Activated CD8-positive, alpha-beta memory T cell treated with anti-CD3 and anti-CD28 coated beads for 4 hours (primary cell): ENCODE measurements at regions not wholly inside any gene's neighbourhood (a gene's known extent, or its start where the extent isn't known, plus 50 kb on each side); places are given as distances from the start of the nearest gene placed in this dataset.

Experiments used
- DNase-seq, 2 donors: peaks; one replicate each; pipeline ENCODE4 v3.0.0-alpha.2; 2020; ENCODE audit warnings: low read depth in 2 of 2

GRCh38 chr18:41461114-41461513 lies 493.9 kb upstream of the PIK3C3 start:
- no peak for DNase-seq

- no peak for DNase-seq
Observed at GRCh38 chr18:41459656-41460055, 495.4 kb upstream of the PIK3C3 start.

GRCh38 chr18:41458376-41458775 lies 496.7 kb upstream of the PIK3C3 start:
- no peak for DNase-seq

- no peak for DNase-seq
Observed at GRCh38 chr18:41457765-41458326, 497.2 kb upstream of the PIK3C3 start.

GRCh38 chr18:41456831-41457230 lies 498.2 kb upstream of the PIK3C3 start:
- no peak for DNase-seq

- no peak for DNase-seq
Observed at GRCh38 chr18:41449612-41450011, 505.4 kb upstream of the PIK3C3 start.

GRCh38 chr18:41444943-41445342 lies 510.1 kb upstream of the PIK3C3 start:
- no peak for DNase-seq

GRCh38 chr18:41436772-41437171 lies 518.3 kb upstream of the PIK3C3 start:
- no peak for DNase-seq

- no peak for DNase-seq
Observed at GRCh38 chr18:41418598-41418997, 536.4 kb upstream of the PIK3C3 start.

- no peak for DNase-seq
Observed at GRCh38 chr18:41416044-41416443, 539.0 kb upstream of the PIK3C3 start.

- no peak for DNase-seq
Observed at GRCh38 chr18:41410006-41410405, 545.0 kb upstream of the PIK3C3 start.

- no peak for DNase-seq
Observed at GRCh38 chr18:41406834-41407233, 548.2 kb upstream of the PIK3C3 start.

GRCh38 chr18:41396861-41397260 lies 558.2 kb upstream of the PIK3C3 start:
- DNase-seq, result no peak

GRCh38 chr18:41396211-41396610 lies 558.8 kb upstream of the PIK3C3 start:
- no peak for DNase-seq

- DNase-seq, result no peak
Observed at GRCh38 chr18:41395695-41396094, 559.3 kb upstream of the PIK3C3 start.

- DNase-seq, result no peak
Observed at GRCh38 chr18:41391616-41392595, 563.1 kb upstream of the PIK3C3 start.

- DNase-seq, result no peak
Observed at GRCh38 chr18:41390309-41390708, 564.7 kb upstream of the PIK3C3 start.

- DNase-seq, result no peak
Observed at GRCh38 chr18:41378598-41378997, 576.4 kb upstream of the PIK3C3 start.

GRCh38 chr18:41373612-41374011 lies 581.4 kb upstream of the PIK3C3 start:
- DNase-seq, result no peak

- no peak for DNase-seq
Observed at GRCh38 chr18:41372046-41372665, 582.9 kb upstream of the PIK3C3 start.

- DNase-seq, result no peak
Observed at GRCh38 chr18:41371156-41372045, 583.6 kb upstream of the PIK3C3 start.

- no peak for DNase-seq
Observed at GRCh38 chr18:41370740-41371139, 584.3 kb upstream of the PIK3C3 start.
